Skeletal muscle tissue (tissue), 4 donors: ENCODE measurements at regions not wholly inside any gene's neighbourhood (a gene's known extent, or its start where the extent isn't known, plus 50 kb on each side); places are given as distances from the start of the nearest gene placed in this dataset. TPM values are rescaled to one million over a fixed set of nuclear protein-coding genes. Genes with fewer than 3 reads are reported as not detected.
A peak's percentile ranks its signal among the peaks of the same experiment; 100 is the strongest.

Experiments
- H3K27ac ChIP-seq: one replicate; pipeline ENCODE4 v1.7.0; 2013; ENCODE audit warnings: mild to moderate bottlenecking, low read depth, low read length, inconsistent platforms
- H3K27me3 ChIP-seq, 3 donors: one replicate each; pipeline ENCODE4 v1.7.0; 2013; ENCODE audit warnings: low read length in 3 of 3; ENCODE audit not compliant: control insufficient read depth in 3 of 3, insufficient read depth in 3 of 3
- H3K36me3 ChIP-seq, 3 donors: one replicate each; pipeline ENCODE4 v1.7.0; 2013; ENCODE audit warnings: low read length in 3 of 3; ENCODE audit not compliant: control insufficient read depth in 3 of 3, insufficient read depth in 3 of 3
- H3K4me1 ChIP-seq, 3 donors: one replicate each; pipeline ENCODE4 v1.7.0; 2013; ENCODE audit warnings: low read length in 3 of 3, mild to moderate bottlenecking in 3 of 3; ENCODE audit not compliant: control insufficient read depth in 3 of 3, insufficient read depth in 3 of 3
- H3K4me3 ChIP-seq, 3 donors: one replicate each; pipeline ENCODE4 v1.7.0; 2013; ENCODE audit warnings: low read length in 3 of 3
- H3K9ac ChIP-seq, 3 donors: one replicate each; pipeline ENCODE4 v1.7.0; 2013; ENCODE audit warnings: low read length in 3 of 3, mild to moderate bottlenecking in 3 of 3, moderate library complexity in 2 of 3, low read depth in 1 of 3
- H3K9me3 ChIP-seq, 3 donors: one replicate each; pipeline ENCODE4 v1.7.0; 2013; ENCODE audit warnings: low read length in 3 of 3; ENCODE audit not compliant: control insufficient read depth in 3 of 3
- small RNA-seq: library from RNA; depleted of rRNA; stranded (forward); fragments of <200 nt; gene quantifications from one replicate; pipeline ENCODE3, GENCODE V24; 2014
- donor health status: Osteomylitis.

GRCh38 chr5:149433524-149434131 lies 54.5 kb upstream of the IL17B start:
- H3K27me3 ChIP-seq: no peaks in the 10 kb centered on the region
- no peak overlapping the region for H3K27ac ChIP-seq
- no peaks in the 10 kb centered on the region for H3K36me3 ChIP-seq
- H3K9ac ChIP-seq: peak overlapping the region in 1 of 3 donors; percentile 16
- no peak overlapping the region for H3K4me3 ChIP-seq
- no peaks in the 10 kb centered on the region for H3K9me3 ChIP-seq
- peaks cover 3 to 11% (median 4%) of the 10 kb centered on the region in 3 donors for H3K4me1 ChIP-seq

GRCh38 chr5:149432911-149433401 lies 53.9 kb upstream of the IL17B start:
- Histone ChIP-seq H3K27ac (no peak overlapping the region), H3K27me3 (no peaks in the 10 kb centered on the region)

DNA sequence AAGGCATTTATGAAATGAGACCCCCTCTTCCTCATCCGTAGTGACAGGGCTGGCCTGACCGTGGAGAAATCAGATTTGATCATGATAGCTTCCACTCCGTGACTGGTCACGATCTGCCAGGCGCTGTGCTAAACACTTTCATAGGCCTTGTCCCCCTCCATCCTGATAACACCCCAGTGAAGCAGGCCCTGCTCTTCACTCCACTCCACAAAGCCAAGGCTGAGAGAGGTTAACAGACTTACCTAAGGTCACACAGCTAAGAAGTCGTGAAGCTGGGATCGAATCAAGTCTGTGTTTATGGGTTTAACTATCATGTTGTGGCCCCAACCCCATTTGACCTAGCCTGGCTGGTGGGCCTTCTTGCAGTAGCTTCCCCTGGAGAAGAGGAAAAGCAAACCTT lies 53.3 kb upstream of the IL17B start:
- Histone ChIP-seq H3K36me3 (no peaks in the 10 kb centered on the region), H3K4me1 (peaks cover 3 to 12% (median 4%) of the 10 kb centered on the region in 3 donors), H3K4me3 (no peak overlapping the region), H3K27me3 (no peaks in the 10 kb centered on the region), H3K27ac (no peak overlapping the region), H3K9me3 (no peaks in the 10 kb centered on the region), H3K9ac (no peak overlapping the region)

More at GRCh38 chr5:149432911-149433401, 53.9 kb upstream of the IL17B start:
- H3K36me3 ChIP-seq: no peaks in the 10 kb centered on the region
- no peaks in the 10 kb centered on the region for H3K9me3 ChIP-seq
- no peak overlapping the region for H3K4me3 ChIP-seq
- peak overlapping the region in 1 of 3 donors; percentile 16 for H3K9ac ChIP-seq
- peaks cover 3 to 12% (median 4%) of the 10 kb centered on the region in 3 donors for H3K4me1 ChIP-seq

DNA sequence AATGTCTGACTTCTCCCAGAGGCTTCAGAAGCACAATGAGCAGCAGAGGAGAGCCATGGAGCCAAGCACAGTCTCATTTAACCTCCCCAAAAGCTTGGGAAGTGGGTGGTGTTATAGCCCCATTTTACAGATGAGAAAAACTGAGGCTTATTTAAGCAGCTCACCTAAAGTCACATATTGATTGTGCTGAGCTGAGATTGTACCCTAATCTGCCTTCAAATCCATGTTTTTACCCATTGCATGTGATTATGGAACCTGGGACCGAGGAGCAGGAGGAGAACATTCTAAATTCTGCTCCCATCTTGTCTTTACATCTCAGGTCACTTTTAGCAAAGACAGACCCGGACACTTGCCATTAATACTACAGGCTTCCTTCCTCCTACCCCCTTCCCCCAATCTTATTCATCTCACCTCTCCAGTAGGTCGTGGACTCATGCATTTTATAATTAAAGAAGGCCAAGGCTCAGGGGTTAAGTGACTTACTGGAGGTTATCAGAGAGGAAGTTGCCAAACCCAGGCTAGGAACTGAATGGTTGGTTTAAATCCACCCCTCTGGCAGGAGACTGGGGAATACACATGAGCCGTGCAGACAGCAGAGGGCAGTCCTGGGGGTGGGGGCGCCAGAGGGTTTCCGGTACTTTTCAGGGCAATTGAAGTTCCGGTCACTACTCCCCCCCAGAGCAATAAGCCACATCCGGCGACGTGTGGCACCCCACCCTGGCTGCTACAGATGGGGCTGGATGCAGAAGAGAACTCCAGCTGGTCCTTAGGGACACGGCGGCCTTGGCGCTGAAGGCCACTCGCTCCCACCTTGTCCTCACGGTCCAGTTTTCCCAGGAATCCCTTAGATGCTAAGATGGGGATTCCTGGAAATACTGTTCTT lies 51.0 kb upstream of the IL17B start:
- Histone ChIP-seq H3K9ac (no peak overlapping the region), H3K4me3 (peak overlapping the region in 1 of 3 donors; percentile 3), H3K36me3 (no peaks in the 10 kb centered on the region), H3K9me3 (no peaks in the 10 kb centered on the region), H3K27ac (peak overlapping the region; percentile 62), H3K27me3 (no peaks in the 10 kb centered on the region), H3K4me1 (peaks cover 3 to 12% (median 4%) of the 10 kb centered on the region in 3 donors)

Small RNA genes in the stretch of these regions (small RNA-seq; reads per million reads assigned to genes)
- gene MIR145: not detected
